PC-3 (cell line): ENCODE measurements at regions not wholly inside any gene's neighbourhood (a gene's known extent, or its start where the extent isn't known, plus 50 kb on each side); places are given as distances from the start of the nearest gene placed in this dataset.

Experiments used
- ATAC-seq: fragments of 200-7000 bp; cut with Tn5 transposase; 2 replicates; pipeline ENCODE4 v1.9.1; 2020; ENCODE audit warnings: mild to moderate bottlenecking, moderate library complexity
- BruUV-seq: library from RNA; stranded (reverse); fragments of 400-500 nt; replicated peaks from 2 replicates; lab custom pipeline; 2021; lab: Mats Ljungman, UMichigan
- CTCF ChIA-PET: fragments of 300-600 bp; sonication (Branson Sonifier 250); formaldehyde crosslinking; loops from one replicate; lab custom pipeline; 2022; ENCODE audit warnings: antibody characterized with exemption; lab: Charles Lee
- POLR2A ChIA-PET: fragments of 300-600 bp; sonication (Branson Sonifier 250); formaldehyde crosslinking; loops from one replicate; lab custom pipeline; 2022; ENCODE audit warnings: antibody characterized with exemption; ENCODE audit not compliant: unreplicated experiment; lab: Charles Lee
- DNase-seq: peaks from one replicate; pipeline ENCODE4 v3.0.0-alpha.2; 2015
- H2AFZ ChIP-seq: fragments of 300-600 bp; sonication (generic); 2 replicates; pipeline ENCODE4 v1.6.0; 2016; ENCODE audit warnings: antibody characterized with exemption, low read length
- H3F3A ChIP-seq: fragments of 300-600 bp; sonication (generic); one replicate; pipeline ENCODE4 v1.6.0; 2017; ENCODE audit warnings: antibody characterized with exemption, low read length, control low read depth, mild to moderate bottlenecking; ENCODE audit not compliant: unreplicated experiment
- H3K27ac ChIP-seq: fragments of 300-600 bp; sonication (generic); 2 replicates; pipeline ENCODE4 v1.5.1; 2016; ENCODE audit warnings: mild to moderate bottlenecking, low read length
- H3K27me3 ChIP-seq: fragments of 300-600 bp; sonication (generic); 2 replicates; pipeline ENCODE4 v1.6.1; 2016; ENCODE audit warnings: low read length, mixed read lengths
- H3K36me3 ChIP-seq: fragments of 300-600 bp; sonication (generic); 2 replicates; pipeline ENCODE4 v1.6.1; 2016; ENCODE audit warnings: low read depth, mixed run types, low read length, mixed read lengths
- H3K4me1 ChIP-seq: fragments of 300-600 bp; sonication (generic); 2 replicates; pipeline ENCODE4 v1.5.1; 2016; ENCODE audit warnings: low read length; ENCODE audit not compliant: insufficient read depth
- H3K4me2 ChIP-seq: fragments of 300-600 bp; sonication (generic); 2 replicates; pipeline ENCODE4 v1.6.0; 2016; ENCODE audit warnings: low read length
- H3K4me3 ChIP-seq: fragments of 300-600 bp; sonication (generic); 2 replicates; pipeline ENCODE4 v1.5.1; 2016; ENCODE audit warnings: mild to moderate bottlenecking, low read length, mixed read lengths
- H3K79me2 ChIP-seq: fragments of 300-600 bp; sonication (generic); 2 replicates; pipeline ENCODE4 v1.6.1; 2017; ENCODE audit warnings: low read length, mixed read lengths
- H3K9ac ChIP-seq: fragments of 300-600 bp; sonication (generic); 2 replicates; pipeline ENCODE4 v1.6.0; 2016; ENCODE audit warnings: mild to moderate bottlenecking, low read length
- H3K9me2 ChIP-seq: fragments of 300-600 bp; sonication (generic); replicated peaks from 2 replicates; pipeline ENCODE4 v1.6.1; 2016; ENCODE audit warnings: mixed run types, low read length, mixed read lengths
- H3K9me3 ChIP-seq: fragments of 300-600 bp; sonication (generic); 2 replicates; pipeline ENCODE4 v1.6.1; 2016; ENCODE audit warnings: low read length, mixed read lengths
- H4K20me1 ChIP-seq: fragments of 300-600 bp; sonication (generic); 2 replicates; pipeline ENCODE4 v1.6.1; 2016; ENCODE audit warnings: low read length, mixed read lengths
- CTCF ChIP-seq: fragments of 300-600 bp; sonication (generic); conservative IDR thresholded peaks from 2 replicates; pipeline ENCODE4 v1.5.1; 2017; ENCODE audit warnings: antibody characterized with exemption, low read depth, mild to moderate bottlenecking, low read length
- EZH2 ChIP-seq: fragments of 300-600 bp; sonication (generic); IDR thresholded peaks from one replicate; pipeline ENCODE4 v1.6.1; 2017; ENCODE audit warnings: antibody characterized with exemption, mild to moderate bottlenecking, low read length; ENCODE audit not compliant: unreplicated experiment
- EZH2phosphoT487 ChIP-seq: fragments of 300-600 bp; sonication (generic); IDR thresholded peaks from 2 replicates; pipeline ENCODE4 v1.6.1; 2018; ENCODE audit warnings: mild to moderate bottlenecking, antibody characterized with exemption, low read length, borderline replicate concordance
- intact Hi-C: fragments of 100-400 bp; cut with micrococcal nuclease; formaldehyde crosslinking; loops from 2 replicates; pipeline ENCODE4 v1.9.0; 2023

- ATAC-seq = no peak
- no TSS peak for BruUV-seq
- H3K27me3 ChIP-seq = no peaks in the 10 kb centered on the region
- TF ChIP-seq EZH2 (no peak), EZH2phosphoT487 (no peak), CTCF (no peak)
- H3K9ac ChIP-seq = no peak overlapping the region
- H3F3A ChIP-seq = no peaks in the 10 kb centered on the region
- H3K9me2 ChIP-seq = no peaks in the 10 kb centered on the region
- ChIA-PET CTCF (no interaction called here), POLR2A (no interaction called here)
- H3K4me3 ChIP-seq = no peak overlapping the region
- H4K20me1 ChIP-seq = no peaks in the 10 kb centered on the region
- H3K9me3 ChIP-seq = peaks cover 4% of the 10 kb centered on the region; the same call in 1 of the 2 replicates
- H2AFZ ChIP-seq = no peak overlapping the region
- no peak overlapping the region for H3K27ac ChIP-seq
- H3K36me3 ChIP-seq = no peaks in the 10 kb centered on the region
- intact Hi-C loops = no loop called here
- H3K4me1 ChIP-seq = no peaks in the 10 kb centered on the region
- H3K79me2 ChIP-seq = no peaks in the 10 kb centered on the region
- no peak overlapping the region for H3K4me2 ChIP-seq
- no peak for DNase-seq
Observed at GRCh38 chr14:82365471-82365870, 831.8 kb upstream of the SEL1L start.

- ChIA-PET CTCF (no interaction called here), POLR2A (no interaction called here)
- BruUV-seq = no TSS peak
Observed at GRCh38 chr14:82366803-82367202, 833.1 kb upstream of the SEL1L start.

More at GRCh38 chr14:82366803-82367202, 833.1 kb upstream of the SEL1L start:
- H3K4me1 ChIP-seq = no peaks in the 10 kb centered on the region
- no peak overlapping the region for H3K4me2 ChIP-seq
- H3K9me2 ChIP-seq = no peaks in the 10 kb centered on the region
- DNase-seq (no peak), ATAC-seq (no peak)
- H3K27me3 ChIP-seq = no peaks in the 10 kb centered on the region
- no peaks in the 10 kb centered on the region for H3K79me2 ChIP-seq
- intact Hi-C loops = no loop called here
- H4K20me1 ChIP-seq = no peaks in the 10 kb centered on the region
- H3K27ac ChIP-seq = no peak overlapping the region
- H3K4me3 ChIP-seq = no peak overlapping the region
- H2AFZ ChIP-seq = no peak overlapping the region
- no peaks in the 10 kb centered on the region for H3F3A ChIP-seq
- H3K9ac ChIP-seq = no peak overlapping the region
- TF ChIP-seq CTCF = no peak
- TF ChIP-seq EZH2 = no peak
- no peak for TF ChIP-seq EZH2phosphoT487
- peaks cover 4% of the 10 kb centered on the region; the same call in 1 of the 2 replicates for H3K9me3 ChIP-seq
- no peaks in the 10 kb centered on the region for H3K36me3 ChIP-seq
